Keratinocyte (primary cell): ENCODE measurements at regions not wholly inside any gene's neighbourhood (a gene's known extent, or its start where the extent isn't known, plus 50 kb on each side); places are given as distances from the start of the nearest gene placed in this dataset.

Experiments used
- EZH2 ChIP-seq: IDR thresholded peaks from one replicate; pipeline ENCODE4 v1.6.1; 2012; ENCODE audit warnings: inconsistent platforms, mild to moderate bottlenecking, low read length, moderate library complexity
- TF ChIP-seq, protein P1 (sequence below), 3 experiments: IDR thresholded peaks in 1 of 3; conservative IDR thresholded peaks in 1 of 3; optimal IDR thresholded peaks in 1 of 3; 2 replicates in 2 of 3; 3 replicates in 1 of 3; pipeline versions ENCODE3 to v1.5.1; 2011; ENCODE audit warnings: low read length in 3 of 3, mild to moderate bottlenecking in 3 of 3, moderate library complexity in 2 of 3, control low read depth in 1 of 3, inconsistent platforms in 1 of 3; ENCODE audit not compliant: insufficient read depth in 2 of 3; ENCODE audit errors: extremely low read depth in 1 of 3

DNA sequence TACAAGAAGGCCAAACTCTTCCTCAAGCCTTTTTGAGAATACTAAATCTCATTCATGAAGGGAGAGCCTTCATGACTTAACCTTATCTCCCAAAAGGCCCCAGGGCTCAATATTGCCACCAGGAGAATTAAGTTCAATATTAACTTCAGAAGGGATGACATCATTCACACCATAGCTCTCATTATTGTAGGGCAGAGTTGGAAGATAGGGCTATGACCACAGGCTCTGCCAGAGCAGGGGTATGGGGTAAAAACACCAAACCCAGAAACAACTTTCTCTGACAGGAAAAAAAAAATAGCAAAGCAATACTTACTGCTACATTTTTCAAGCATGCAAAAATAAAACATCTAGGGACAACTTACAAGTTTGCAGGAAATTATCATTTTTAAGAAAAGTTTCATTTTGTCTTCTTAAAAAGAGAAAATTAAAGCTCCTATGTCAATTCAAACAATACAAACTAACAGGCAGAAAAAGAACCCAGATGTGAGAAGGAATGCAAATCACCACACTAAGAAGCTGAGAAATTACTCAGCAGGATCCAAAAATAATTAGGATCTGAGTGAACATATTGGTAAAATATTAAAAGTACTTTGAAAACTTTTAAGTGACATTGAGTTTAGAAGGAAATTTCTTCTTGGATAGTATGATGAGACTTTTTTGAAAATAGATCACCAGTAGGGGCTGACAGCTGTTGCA lies 1156.5 kb downstream of the NCAM2 start:
- TF ChIP-seq, protein P1, sequence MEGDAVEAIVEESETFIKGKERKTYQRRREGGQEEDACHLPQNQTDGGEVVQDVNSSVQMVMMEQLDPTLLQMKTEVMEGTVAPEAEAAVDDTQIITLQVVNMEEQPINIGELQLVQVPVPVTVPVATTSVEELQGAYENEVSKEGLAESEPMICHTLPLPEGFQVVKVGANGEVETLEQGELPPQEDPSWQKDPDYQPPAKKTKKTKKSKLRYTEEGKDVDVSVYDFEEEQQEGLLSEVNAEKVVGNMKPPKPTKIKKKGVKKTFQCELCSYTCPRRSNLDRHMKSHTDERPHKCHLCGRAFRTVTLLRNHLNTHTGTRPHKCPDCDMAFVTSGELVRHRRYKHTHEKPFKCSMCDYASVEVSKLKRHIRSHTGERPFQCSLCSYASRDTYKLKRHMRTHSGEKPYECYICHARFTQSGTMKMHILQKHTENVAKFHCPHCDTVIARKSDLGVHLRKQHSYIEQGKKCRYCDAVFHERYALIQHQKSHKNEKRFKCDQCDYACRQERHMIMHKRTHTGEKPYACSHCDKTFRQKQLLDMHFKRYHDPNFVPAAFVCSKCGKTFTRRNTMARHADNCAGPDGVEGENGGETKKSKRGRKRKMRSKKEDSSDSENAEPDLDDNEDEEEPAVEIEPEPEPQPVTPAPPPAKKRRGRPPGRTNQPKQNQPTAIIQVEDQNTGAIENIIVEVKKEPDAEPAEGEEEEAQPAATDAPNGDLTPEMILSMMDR (optimal IDR thresholded peaks at IDR 0.05 in 1 of 3, IDR thresholded peaks at IDR 0.05 in 1 of 3, conservative IDR thresholded peaks at IDR 0.05 in 1 of 3; ENCODE audit: extremely low read depth in 1 of 3, insufficient read depth in 2 of 3, low read length in 3 of 3), result no peak
- no peak for TF ChIP-seq EZH2
